ENCODE measurements at regions not wholly inside any gene's neighbourhood (a gene's known extent, or its start where the extent isn't known, plus 50 kb on each side); places are given as distances from the start of the nearest gene placed in this dataset.

GRCh38 chr13:65756071-65756671 is 1474.0 kb downstream of the PCDH9 start:
- Histone ChIP-seq H3K9me3 (ENCODE audit: control insufficient read depth, low read length) (no peaks in the 10 kb centered on the region), H3K27ac (no peak overlapping the region), H3K36me3 (ENCODE audit: control insufficient read depth, insufficient read depth, low read length) (no peaks in the 10 kb centered on the region), H3K4me3 (ENCODE audit: low read depth, low read length) (no peak overlapping the region), H3K27me3 (ENCODE audit: control insufficient read depth, insufficient read depth, low read length) (no peaks in the 10 kb centered on the region), H3K79me2 (no peaks in the 10 kb centered on the region), H3K9ac (no peak overlapping the region), H3K4me1 (no peaks in the 10 kb centered on the region), H2AFZ (no peak overlapping the region), H3K4me2 (ENCODE audit: low read length) (no peak overlapping the region)
- TF ChIP-seq CTCF (IDR thresholded peaks at IDR 0.05): no peak

GRCh38 chr13:65748227-65748626 is 1481.9 kb downstream of the PCDH9 start:
- no peaks in the 10 kb centered on the region for H3K9me3 ChIP-seq (ENCODE audit: control insufficient read depth, low read length)
- H3K4me3 ChIP-seq (ENCODE audit: low read depth, low read length): no peak overlapping the region
- H3K36me3 ChIP-seq (ENCODE audit: control insufficient read depth, insufficient read depth, low read length): no peaks in the 10 kb centered on the region

GRCh38 chr13:65746406-65746921 is 1483.7 kb downstream of the PCDH9 start:
- Histone ChIP-seq H3K9me3 (ENCODE audit: control insufficient read depth, low read length) (no peaks in the 10 kb centered on the region), H3K36me3 (ENCODE audit: control insufficient read depth, insufficient read depth, low read length) (no peaks in the 10 kb centered on the region), H3K4me2 (ENCODE audit: low read length) (no peak overlapping the region), H3K27ac (no peak overlapping the region), H3K27me3 (ENCODE audit: control insufficient read depth, insufficient read depth, low read length) (no peaks in the 10 kb centered on the region), H3K79me2 (no peaks in the 10 kb centered on the region), H3K4me1 (no peaks in the 10 kb centered on the region), H3K4me3 (ENCODE audit: low read depth, low read length) (no peak overlapping the region), H2AFZ (no peak overlapping the region), H3K9ac (no peak overlapping the region)
- TF ChIP-seq CTCF (IDR thresholded peaks at IDR 0.05): no peak

More at GRCh38 chr13:65748227-65748626, 1481.9 kb downstream of the PCDH9 start:
- no peaks in the 10 kb centered on the region for H3K4me1 ChIP-seq
- no peaks in the 10 kb centered on the region for H3K27me3 ChIP-seq (ENCODE audit: control insufficient read depth, insufficient read depth, low read length)
- no peak for TF ChIP-seq CTCF (IDR thresholded peaks at IDR 0.05)
- H3K4me2 ChIP-seq (ENCODE audit: low read length): no peak overlapping the region
- no peak overlapping the region for H2AFZ ChIP-seq
- H3K79me2 ChIP-seq: no peaks in the 10 kb centered on the region
- H3K27ac ChIP-seq: no peak overlapping the region
- no peak overlapping the region for H3K9ac ChIP-seq

GRCh38 chr13:65744836-65745235 is 1485.3 kb downstream of the PCDH9 start:
- Histone ChIP-seq H3K9ac (no peak overlapping the region), H3K4me3 (ENCODE audit: low read depth, low read length) (no peak overlapping the region), H3K36me3 (ENCODE audit: control insufficient read depth, insufficient read depth, low read length) (no peaks in the 10 kb centered on the region), H3K4me2 (ENCODE audit: low read length) (no peak overlapping the region), H3K27ac (no peak overlapping the region), H3K27me3 (ENCODE audit: control insufficient read depth, insufficient read depth, low read length) (no peaks in the 10 kb centered on the region), H2AFZ (no peak overlapping the region), H3K9me3 (ENCODE audit: control insufficient read depth, low read length) (no peaks in the 10 kb centered on the region), H3K79me2 (no peaks in the 10 kb centered on the region), H3K4me1 (no peaks in the 10 kb centered on the region)
- no peak for TF ChIP-seq CTCF (IDR thresholded peaks at IDR 0.05)

- Histone ChIP-seq H3K4me2 (ENCODE audit: low read length) (no peak overlapping the region), H3K4me1 (no peaks in the 10 kb centered on the region), H3K9me3 (ENCODE audit: control insufficient read depth, low read length) (no peaks in the 10 kb centered on the region), H3K27ac (no peak overlapping the region), H2AFZ (no peak overlapping the region), H3K4me3 (ENCODE audit: low read depth, low read length) (no peak overlapping the region), H3K79me2 (no peaks in the 10 kb centered on the region), H3K36me3 (ENCODE audit: control insufficient read depth, insufficient read depth, low read length) (no peaks in the 10 kb centered on the region), H3K9ac (no peak overlapping the region), H3K27me3 (ENCODE audit: control insufficient read depth, insufficient read depth, low read length) (no peaks in the 10 kb centered on the region)
- no peak for TF ChIP-seq CTCF (IDR thresholded peaks at IDR 0.05)
These were observed 1497.0 kb downstream of the PCDH9 start for GRCh38 chr13:65733110-65733509.

Measured in parathyroid adenoma (tissue), 2 donors.